ENCODE measurements at regions not wholly inside any gene's neighbourhood (a gene's known extent, or its start where the extent isn't known, plus 50 kb on each side); places are given as distances from the start of the nearest gene placed in this dataset.
"Not testable (repeated sequence)": the region's sequence is repeated elsewhere in the genome, so short reads cannot be mapped to it uniquely, and the experiment has no call there.

DNA sequence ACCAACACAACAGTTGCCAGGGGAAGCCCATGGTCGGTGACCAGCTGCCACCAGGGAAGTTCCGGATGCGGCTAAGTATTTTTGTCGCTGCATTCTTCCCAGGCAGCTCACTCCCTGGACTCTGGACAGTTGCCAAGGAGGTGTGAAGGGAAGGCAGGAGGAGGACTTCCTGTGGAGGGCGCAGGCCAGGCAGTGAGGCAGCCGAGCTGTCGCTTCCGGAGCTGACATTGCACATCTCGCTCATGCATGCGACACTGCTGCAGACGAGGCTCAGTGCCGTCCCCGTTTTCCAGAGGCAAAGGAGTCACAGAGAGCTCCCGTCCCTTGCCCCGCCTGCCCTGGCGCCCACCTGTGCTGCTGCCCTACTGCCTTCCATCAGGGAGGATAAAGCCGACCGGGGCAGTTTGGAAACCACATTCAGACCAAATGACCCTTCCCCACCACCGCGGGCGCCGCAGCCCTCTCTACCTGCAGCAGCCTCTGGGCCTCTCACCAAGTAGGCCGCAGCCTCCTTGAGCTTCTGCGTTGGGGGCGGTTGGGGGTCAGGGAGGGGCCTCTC lies 81.4 kb downstream of the NENF start:
- peak overlapping the region; percentile 41 for H3K4me3 Mint-ChIP-seq
- H3K27me3 Mint-ChIP-seq (ENCODE audit: insufficient read depth), result peaks cover 7% of the 10 kb centered on the region
- Histone ChIP-seq H3K9me3 (ENCODE audit: control insufficient read depth, low read length) (no peaks in the 10 kb centered on the region), H3K4me3 (ENCODE audit: low read length) (no peak overlapping the region), H3K9ac (ENCODE audit: extremely low read depth, low read length, poor library complexity, severe bottlenecking) (no peak overlapping the region), H3K27ac (ENCODE audit: low read depth, low read length) (no peak overlapping the region), H3K36me3 (ENCODE audit: control insufficient read depth, insufficient read depth, low read length) (no peaks in the 10 kb centered on the region), H3K4me1 (ENCODE audit: control insufficient read depth, insufficient read depth, low read length) (peaks cover 4% of the 10 kb centered on the region), H3K27me3 (ENCODE audit: control insufficient read depth, insufficient read depth, low read length, poor library complexity, severe bottlenecking) (no peaks in the 10 kb centered on the region)
- DNase-seq, result peak; percentile 79
- H3K4me1 Mint-ChIP-seq, result peaks cover 43% of the 10 kb centered on the region
- H3K9me3 Mint-ChIP-seq, result no peaks in the 10 kb centered on the region
- H3K36me3 Mint-ChIP-seq (ENCODE audit: low read depth), result no peaks in the 10 kb centered on the region
- TF ChIP-seq, protein P1, sequence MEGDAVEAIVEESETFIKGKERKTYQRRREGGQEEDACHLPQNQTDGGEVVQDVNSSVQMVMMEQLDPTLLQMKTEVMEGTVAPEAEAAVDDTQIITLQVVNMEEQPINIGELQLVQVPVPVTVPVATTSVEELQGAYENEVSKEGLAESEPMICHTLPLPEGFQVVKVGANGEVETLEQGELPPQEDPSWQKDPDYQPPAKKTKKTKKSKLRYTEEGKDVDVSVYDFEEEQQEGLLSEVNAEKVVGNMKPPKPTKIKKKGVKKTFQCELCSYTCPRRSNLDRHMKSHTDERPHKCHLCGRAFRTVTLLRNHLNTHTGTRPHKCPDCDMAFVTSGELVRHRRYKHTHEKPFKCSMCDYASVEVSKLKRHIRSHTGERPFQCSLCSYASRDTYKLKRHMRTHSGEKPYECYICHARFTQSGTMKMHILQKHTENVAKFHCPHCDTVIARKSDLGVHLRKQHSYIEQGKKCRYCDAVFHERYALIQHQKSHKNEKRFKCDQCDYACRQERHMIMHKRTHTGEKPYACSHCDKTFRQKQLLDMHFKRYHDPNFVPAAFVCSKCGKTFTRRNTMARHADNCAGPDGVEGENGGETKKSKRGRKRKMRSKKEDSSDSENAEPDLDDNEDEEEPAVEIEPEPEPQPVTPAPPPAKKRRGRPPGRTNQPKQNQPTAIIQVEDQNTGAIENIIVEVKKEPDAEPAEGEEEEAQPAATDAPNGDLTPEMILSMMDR (conservative IDR thresholded peaks at IDR 0.05), result no peak
- WGBS, 2 experiments (ENCODE audit: insufficient coverage in 1 of 2, insufficient read length in 1 of 2), result 85 to 87% methylated on average over 14 to 25 of the region's 25 CpGs
- no peak overlapping the region for H3K27ac Mint-ChIP-seq

DNA sequence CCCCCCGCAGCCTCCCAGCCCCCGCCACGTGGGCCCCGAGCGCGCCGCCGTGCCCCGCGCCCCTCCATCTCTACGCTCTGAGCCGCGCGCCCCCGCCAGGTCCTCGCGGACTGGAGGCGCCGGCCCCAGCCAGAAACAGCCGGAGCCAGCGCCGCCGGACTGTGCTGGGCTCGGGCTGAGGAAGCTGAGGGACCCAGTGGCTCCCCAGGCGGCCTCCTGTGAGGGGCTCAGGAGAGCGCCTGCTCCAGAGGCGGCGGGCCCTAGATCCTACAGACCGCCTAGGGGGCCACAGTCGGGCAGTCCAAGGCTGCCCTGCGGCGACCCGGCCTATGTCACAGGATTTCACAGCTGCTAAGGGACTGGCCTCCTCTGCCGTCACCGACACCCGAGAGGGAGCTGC lies 82.1 kb downstream of the NENF start:
- Histone ChIP-seq H3K9ac (ENCODE audit: extremely low read depth, low read length, poor library complexity, severe bottlenecking) (no peak overlapping the region), H3K27me3 (ENCODE audit: control insufficient read depth, insufficient read depth, low read length, poor library complexity, severe bottlenecking) (no peaks in the 10 kb centered on the region), H3K27ac (ENCODE audit: low read depth, low read length) (no peak overlapping the region), H3K4me3 (ENCODE audit: low read length) (no peak overlapping the region), H3K36me3 (ENCODE audit: control insufficient read depth, insufficient read depth, low read length) (no peaks in the 10 kb centered on the region), H3K4me1 (ENCODE audit: control insufficient read depth, insufficient read depth, low read length) (peaks cover 4% of the 10 kb centered on the region), H3K9me3 (ENCODE audit: control insufficient read depth, low read length) (no peaks in the 10 kb centered on the region)
- Mint-ChIP-seq H3K36me3 (ENCODE audit: low read depth) (no peaks in the 10 kb centered on the region), H3K4me3 (peak overlapping the region; percentile 41), H3K4me1 (peaks cover 43% of the 10 kb centered on the region), H3K27me3 (ENCODE audit: insufficient read depth) (peaks cover 7% of the 10 kb centered on the region), H3K27ac (no peak overlapping the region), H3K9me3 (no peaks in the 10 kb centered on the region)
- 43 to 83% methylated on average over 14 to 36 of the region's 36 CpGs for WGBS, 2 experiments (ENCODE audit: insufficient coverage in 1 of 2, insufficient read length in 1 of 2)
- TF ChIP-seq, protein P1 (conservative IDR thresholded peaks at IDR 0.05), result no peak
- DNase-seq, result peak; percentile 82

DNA sequence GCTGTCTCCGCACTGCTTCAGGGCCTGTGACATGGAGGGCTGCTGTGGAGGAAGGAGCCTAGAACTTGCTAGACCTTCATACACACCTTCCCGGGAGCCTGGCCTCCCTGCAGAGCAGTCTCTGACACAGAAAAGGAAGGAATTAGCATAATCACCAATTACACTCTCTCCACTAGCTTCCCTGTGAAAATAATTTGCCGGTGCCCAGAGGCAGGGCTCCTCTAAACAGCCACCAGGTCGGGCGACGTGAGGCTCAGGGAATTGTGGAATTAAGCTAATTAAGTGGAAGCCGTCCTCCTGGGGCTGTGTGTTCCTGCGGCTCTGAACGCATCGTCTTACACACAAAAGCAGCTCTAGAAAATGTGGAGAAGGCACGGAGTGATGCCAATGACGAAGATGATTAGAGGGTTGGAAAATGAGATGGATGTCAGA lies 82.6 kb downstream of the NENF start:
- peak; percentile 87 for DNase-seq
- TF ChIP-seq, protein P1 (conservative IDR thresholded peaks at IDR 0.05), result no peak
- Histone ChIP-seq H3K27me3 (ENCODE audit: control insufficient read depth, insufficient read depth, low read length, poor library complexity, severe bottlenecking) (no peaks in the 10 kb centered on the region), H3K4me1 (ENCODE audit: control insufficient read depth, insufficient read depth, low read length) (peaks cover 4% of the 10 kb centered on the region), H3K27ac (ENCODE audit: low read depth, low read length) (no peak overlapping the region), H3K9ac (ENCODE audit: extremely low read depth, low read length, poor library complexity, severe bottlenecking) (no peak overlapping the region), H3K4me3 (ENCODE audit: low read length) (no peak overlapping the region), H3K36me3 (ENCODE audit: control insufficient read depth, insufficient read depth, low read length) (no peaks in the 10 kb centered on the region), H3K9me3 (ENCODE audit: control insufficient read depth, low read length) (no peaks in the 10 kb centered on the region)
- Mint-ChIP-seq H3K4me1 (peaks cover 41% of the 10 kb centered on the region), H3K9me3 (no peaks in the 10 kb centered on the region), H3K27ac (peak overlapping the region; percentile 75), H3K4me3 (peak overlapping the region; percentile 41), H3K27me3 (ENCODE audit: insufficient read depth) (peaks cover 7% of the 10 kb centered on the region), H3K36me3 (ENCODE audit: low read depth) (no peaks in the 10 kb centered on the region)
- 14 to 32% methylated on average over 10 to 12 of the region's 12 CpGs for WGBS, 2 experiments (ENCODE audit: insufficient coverage in 1 of 2, insufficient read length in 1 of 2)

DNA sequence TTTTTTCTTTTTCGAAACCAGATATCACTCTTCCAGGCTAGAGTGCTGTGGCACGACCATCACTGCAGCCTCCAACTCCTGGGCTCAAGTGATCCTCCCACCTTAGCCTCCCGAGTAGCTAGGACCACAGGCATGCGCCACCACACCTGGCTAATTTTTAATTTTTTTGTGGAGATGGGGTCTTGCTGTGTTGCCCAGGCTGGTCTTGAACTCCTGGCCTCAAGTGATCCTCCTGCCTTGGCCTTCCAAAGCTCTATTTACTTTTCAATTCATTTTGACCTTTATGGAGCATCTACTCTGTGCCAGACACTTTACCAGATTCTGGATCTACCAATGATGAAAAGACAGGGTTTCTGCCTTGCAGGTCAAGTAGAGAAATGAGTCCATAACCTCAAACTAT lies 83.3 kb downstream of the NENF start:
- H3K27ac Mint-ChIP-seq, result peak overlapping the region; percentile 75

More for the DNA sequence above, 83.3 kb downstream of the NENF start:
- H3K27ac ChIP-seq (ENCODE audit: low read depth, low read length); H3K36me3 Mint-ChIP-seq (ENCODE audit: low read depth); DNase-seq; H3K27me3 Mint-ChIP-seq (ENCODE audit: insufficient read depth); H3K27me3 ChIP-seq (ENCODE audit: control insufficient read depth, insufficient read depth, low read length, poor library complexity, severe bottlenecking); H3K4me3 ChIP-seq (ENCODE audit: low read length); H3K9me3 Mint-ChIP-seq; H3K36me3 ChIP-seq (ENCODE audit: control insufficient read depth, insufficient read depth, low read length); H3K4me1 ChIP-seq (ENCODE audit: control insufficient read depth, insufficient read depth, low read length); H3K9ac ChIP-seq (ENCODE audit: extremely low read depth, low read length, poor library complexity, severe bottlenecking); H3K9me3 ChIP-seq (ENCODE audit: control insufficient read depth, low read length): not testable (repeated sequence)
- H3K4me3 Mint-ChIP-seq, result peak overlapping the region; percentile 41
- peaks cover 36% of the 10 kb centered on the region for H3K4me1 Mint-ChIP-seq
- WGBS, 2 experiments (ENCODE audit: insufficient coverage in 1 of 2, insufficient read length in 1 of 2), result 93 to 100% methylated on average over 1 to 4 of the region's 4 CpGs

Measured in endodermal cell (in vitro differentiated cells).